Activated T-cell treated with anti-CD3 and anti-CD28 coated beads, Interleukin-2, amount 50 U/mL, for 4 hours (primary cell): ENCODE measurements at regions not wholly inside any gene's neighbourhood (a gene's known extent, or its start where the extent isn't known, plus 50 kb on each side); places are given as distances from the start of the nearest gene placed in this dataset.

Experiments
- ATAC-seq, 2 donors: fragments of 200-7000 bp; cut with Tn5 transposase; one replicate each; pipeline ENCODE4 v1.10.0; 2021
- DNase-seq: peaks from one replicate; pipeline ENCODE4 v3.0.0-alpha.2; 2020
- H3K27me3 Mint-ChIP-seq: one replicate; pipeline ENCODE4 v1.8.0; 2021; ENCODE audit warnings: low read depth, mixed read lengths
- H3K36me3 Mint-ChIP-seq: one replicate; pipeline ENCODE4 v1.8.0; 2022; ENCODE audit warnings: mixed read lengths; ENCODE audit not compliant: insufficient read depth
- H3K4me1 Mint-ChIP-seq: one replicate; pipeline ENCODE4 v1.8.0; 2021; ENCODE audit warnings: low read depth, mixed read lengths
- H3K4me3 Mint-ChIP-seq: one replicate; pipeline ENCODE4 v1.8.0; 2021; ENCODE audit warnings: mild to moderate bottlenecking, moderate library complexity, mixed read lengths
- H3K9me3 Mint-ChIP-seq: one replicate; pipeline ENCODE4 v1.8.0; 2021; ENCODE audit warnings: mixed read lengths

DNA sequence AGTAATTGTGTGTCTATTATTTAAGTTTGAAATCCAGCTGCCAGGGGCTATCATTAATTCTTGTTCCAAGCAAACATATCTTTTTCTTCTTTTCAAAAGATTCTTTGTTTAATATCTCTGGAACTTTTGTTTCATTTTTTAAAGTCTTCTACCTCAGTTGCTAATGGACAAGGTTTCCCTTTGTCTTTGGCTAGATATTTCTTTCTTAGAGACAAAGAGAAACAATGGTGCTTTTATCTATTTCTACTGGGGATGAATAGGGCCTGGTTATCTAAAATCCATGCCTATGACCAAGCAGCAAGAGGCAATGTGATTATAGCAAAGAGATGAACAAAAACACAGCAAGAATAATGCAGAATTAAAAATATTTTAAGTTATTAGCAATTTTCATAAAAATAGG is 661.3 kb upstream of the KLF12 start:
- Mint-ChIP-seq H3K4me1 (no peaks in the 10 kb centered on the region), H3K4me3 (no peak overlapping the region), H3K36me3 (no peaks in the 10 kb centered on the region), H3K9me3 (peaks cover 7% of the 10 kb centered on the region), H3K27me3 (peaks cover 39% of the 10 kb centered on the region)
- DNase-seq: no peak
- ATAC-seq: no peak

DNA sequence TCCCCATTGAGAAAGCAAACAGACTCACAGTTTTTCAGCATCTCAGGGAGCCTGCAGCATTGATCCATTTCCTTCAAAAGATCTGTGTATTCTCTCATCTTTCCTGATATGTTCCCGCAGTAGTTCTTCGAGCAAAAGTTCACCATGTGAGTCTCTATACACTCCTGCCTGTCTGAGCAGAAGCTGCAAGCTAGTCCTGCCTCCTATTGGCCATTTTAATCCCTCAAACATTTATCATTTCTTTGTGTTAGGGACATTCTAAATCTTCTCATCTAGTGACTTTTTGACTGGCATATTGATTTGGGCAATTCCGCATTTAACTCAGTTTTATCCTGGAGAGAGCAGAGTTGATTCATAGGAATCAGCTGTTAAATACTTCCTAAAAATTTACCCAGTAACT is 660.4 kb upstream of the KLF12 start:
- Mint-ChIP-seq H3K4me1 (no peaks in the 10 kb centered on the region), H3K4me3 (no peak overlapping the region), H3K36me3 (no peaks in the 10 kb centered on the region), H3K9me3 (peaks cover 7% of the 10 kb centered on the region), H3K27me3 (peaks cover 45% of the 10 kb centered on the region)
- DNase-seq (no peak), ATAC-seq (no peak)

DNA sequence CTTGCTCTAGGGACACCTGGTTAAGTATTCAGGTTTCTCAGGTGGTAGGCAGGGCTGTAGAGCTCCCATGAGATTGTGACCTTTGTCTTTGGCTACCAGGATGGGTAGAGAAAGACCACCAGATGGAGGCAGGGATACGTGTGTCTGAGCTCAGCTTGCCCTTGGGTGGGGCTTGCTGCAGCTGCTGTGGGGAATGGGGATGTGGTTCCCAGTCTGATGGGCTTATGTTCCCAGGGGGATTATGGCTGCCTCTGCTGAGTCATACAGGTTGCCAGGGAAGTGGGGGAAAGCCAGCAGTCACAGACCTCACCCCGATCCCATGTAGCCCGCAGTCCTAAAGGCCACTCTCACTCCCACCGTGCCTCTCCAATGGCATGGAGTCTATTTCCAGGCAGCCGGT is 659.9 kb upstream of the KLF12 start:
- peaks cover 42% of the 10 kb centered on the region for H3K27me3 Mint-ChIP-seq
- no peaks in the 10 kb centered on the region for H3K36me3 Mint-ChIP-seq
- H3K4me1 Mint-ChIP-seq: no peaks in the 10 kb centered on the region
- ATAC-seq: no peak
- peaks cover 7% of the 10 kb centered on the region for H3K9me3 Mint-ChIP-seq
- no peak for DNase-seq
- no peak overlapping the region for H3K4me3 Mint-ChIP-seq

DNA sequence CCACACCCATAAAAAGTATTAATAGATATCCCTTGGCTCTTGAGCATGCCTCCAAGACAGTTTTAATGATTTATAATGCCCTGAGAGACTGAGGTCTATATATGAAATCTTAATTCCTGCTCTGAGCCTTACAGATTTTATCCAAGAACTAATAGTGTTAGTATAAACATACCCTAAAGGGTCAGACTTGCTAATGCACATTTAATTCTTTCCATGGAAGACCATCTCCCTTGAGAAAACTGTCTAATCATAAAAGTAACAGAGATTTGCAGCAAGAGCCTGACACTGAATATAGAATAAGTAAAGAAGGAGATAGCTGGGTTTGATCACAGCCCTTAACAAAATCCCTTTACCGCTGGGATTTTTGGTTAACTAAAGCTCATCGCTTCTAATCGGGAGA is 650.8 kb upstream of the KLF12 start:
- H3K36me3 Mint-ChIP-seq: no peaks in the 10 kb centered on the region
- DNase-seq (no peak), ATAC-seq (no peak)
- no peaks in the 10 kb centered on the region for H3K4me1 Mint-ChIP-seq
- no peak overlapping the region for H3K4me3 Mint-ChIP-seq
- peaks cover 4% of the 10 kb centered on the region for H3K27me3 Mint-ChIP-seq
- H3K9me3 Mint-ChIP-seq: no peaks in the 10 kb centered on the region

DNA sequence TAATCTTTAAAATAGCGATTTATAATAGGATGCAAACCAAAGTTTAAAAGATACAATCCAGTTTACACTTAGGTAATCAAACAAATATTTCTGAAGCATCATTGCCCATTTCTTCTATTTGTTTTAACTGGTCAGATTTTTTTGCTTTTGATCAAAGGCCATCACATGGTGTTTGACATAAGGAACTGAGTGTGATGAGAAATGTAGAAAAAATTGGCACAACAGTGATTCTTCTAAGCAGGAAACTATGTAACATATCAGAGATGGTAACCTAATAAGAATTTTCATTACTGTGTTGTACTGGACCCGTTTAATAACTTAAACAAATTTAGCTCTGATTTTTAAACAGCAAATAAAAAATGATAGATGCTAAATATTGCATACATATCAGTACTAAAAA is 644.7 kb upstream of the KLF12 start:
- no peak for ATAC-seq
- no peaks in the 10 kb centered on the region for H3K9me3 Mint-ChIP-seq
- no peak overlapping the region for H3K4me3 Mint-ChIP-seq

DNA sequence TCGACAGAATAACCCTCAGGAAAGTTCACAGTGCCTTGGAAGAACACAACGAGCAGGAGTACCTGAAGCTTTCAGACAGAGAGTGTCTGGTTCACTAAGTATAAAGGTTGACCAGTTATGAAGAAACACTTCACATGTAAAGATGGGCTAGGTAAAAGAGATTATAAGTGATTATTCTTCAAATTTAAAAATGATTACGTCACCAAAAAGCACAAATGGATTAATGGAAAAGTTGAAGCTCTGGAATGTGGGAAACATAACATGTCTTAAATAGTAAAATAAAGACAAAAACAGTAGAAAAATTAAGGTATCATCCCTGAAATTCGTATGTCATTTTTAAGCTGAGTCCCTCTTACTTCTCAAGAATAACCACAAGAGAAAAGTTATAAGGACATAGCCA is 643.9 kb upstream of the KLF12 start:
- H3K4me1 Mint-ChIP-seq: no peaks in the 10 kb centered on the region
- H3K4me3 Mint-ChIP-seq: no peak overlapping the region
- ATAC-seq (no peak), DNase-seq (no peak)
- H3K36me3 Mint-ChIP-seq: no peaks in the 10 kb centered on the region
- H3K27me3 Mint-ChIP-seq: peaks cover 7% of the 10 kb centered on the region
- no peaks in the 10 kb centered on the region for H3K9me3 Mint-ChIP-seq

More for the DNA sequence above, 644.7 kb upstream of the KLF12 start:
- Mint-ChIP-seq H3K36me3 (no peaks in the 10 kb centered on the region), H3K4me1 (no peaks in the 10 kb centered on the region), H3K27me3 (peaks cover 7% of the 10 kb centered on the region)
- no peak for DNase-seq

DNA sequence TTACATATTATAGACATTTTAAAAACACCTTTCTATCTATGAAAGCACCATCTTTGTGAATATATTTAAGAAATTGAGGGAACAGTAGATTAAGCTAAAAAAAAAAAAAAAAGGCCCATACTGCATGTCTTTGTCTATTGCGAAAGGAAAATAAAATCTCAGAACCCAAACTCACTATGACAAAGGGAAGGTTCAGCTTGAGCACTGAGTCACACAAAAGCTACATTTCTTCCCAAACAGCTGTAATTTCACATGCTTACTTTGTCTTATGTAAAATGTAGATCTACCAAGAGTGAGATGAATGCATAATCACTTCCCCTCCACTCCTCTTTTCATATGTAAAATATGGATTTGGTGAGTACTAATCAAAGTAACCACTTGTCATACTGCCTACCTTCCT is 640.1 kb upstream of the KLF12 start:
- no peak for ATAC-seq
- no peak for DNase-seq
- peaks cover 7% of the 10 kb centered on the region for H3K27me3 Mint-ChIP-seq
- no peaks in the 10 kb centered on the region for H3K36me3 Mint-ChIP-seq
- no peaks in the 10 kb centered on the region for H3K4me1 Mint-ChIP-seq
- no peaks in the 10 kb centered on the region for H3K9me3 Mint-ChIP-seq
- no peak overlapping the region for H3K4me3 Mint-ChIP-seq

DNA sequence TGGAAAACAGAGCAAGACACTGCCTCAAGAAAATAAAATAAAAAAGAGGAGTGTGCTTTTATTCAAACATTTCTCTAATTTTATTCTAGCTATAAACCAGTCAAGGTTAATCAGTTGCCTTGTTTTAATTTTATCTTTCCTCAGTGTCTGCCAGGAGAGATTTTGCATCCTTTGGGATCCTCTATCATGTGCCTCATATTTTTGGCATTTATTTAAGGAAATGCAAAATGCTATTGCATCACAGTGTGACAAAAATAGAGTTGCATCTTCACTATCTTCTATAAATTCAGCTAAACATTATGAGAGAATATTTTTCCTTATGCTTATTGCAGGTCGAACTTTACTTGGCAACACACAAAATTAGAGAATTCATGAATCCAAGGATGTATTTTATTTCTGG is 639.0 kb upstream of the KLF12 start:
- Mint-ChIP-seq H3K4me3 (no peak overlapping the region), H3K9me3 (no peaks in the 10 kb centered on the region), H3K4me1 (no peaks in the 10 kb centered on the region), H3K36me3 (no peaks in the 10 kb centered on the region), H3K27me3 (peaks cover 7% of the 10 kb centered on the region)
- DNase-seq: no peak
- ATAC-seq: no peak

DNA sequence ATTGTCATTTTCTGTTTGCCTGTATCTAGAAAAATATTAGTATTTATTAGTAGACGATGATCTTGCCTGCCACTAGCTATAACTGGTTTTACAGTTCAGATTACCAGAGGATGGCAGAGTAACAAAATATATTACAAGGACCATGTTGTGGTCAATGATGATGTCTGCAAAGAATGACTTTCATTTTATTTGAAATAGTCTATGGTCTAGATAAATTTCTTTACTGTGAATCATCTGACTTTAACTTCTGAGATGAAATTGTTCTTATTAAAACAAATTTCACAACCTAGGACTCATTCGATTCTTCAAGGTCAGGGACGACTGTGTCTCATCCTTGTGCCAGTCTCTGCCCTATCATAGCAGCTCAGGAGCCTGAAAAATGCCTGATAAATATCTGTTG is 637.8 kb upstream of the KLF12 start:
- Mint-ChIP-seq H3K4me1 (no peaks in the 10 kb centered on the region), H3K9me3 (no peaks in the 10 kb centered on the region), H3K36me3 (no peaks in the 10 kb centered on the region), H3K4me3 (no peak overlapping the region), H3K27me3 (peaks cover 4% of the 10 kb centered on the region)
- no peak for ATAC-seq
- DNase-seq: no peak

DNA sequence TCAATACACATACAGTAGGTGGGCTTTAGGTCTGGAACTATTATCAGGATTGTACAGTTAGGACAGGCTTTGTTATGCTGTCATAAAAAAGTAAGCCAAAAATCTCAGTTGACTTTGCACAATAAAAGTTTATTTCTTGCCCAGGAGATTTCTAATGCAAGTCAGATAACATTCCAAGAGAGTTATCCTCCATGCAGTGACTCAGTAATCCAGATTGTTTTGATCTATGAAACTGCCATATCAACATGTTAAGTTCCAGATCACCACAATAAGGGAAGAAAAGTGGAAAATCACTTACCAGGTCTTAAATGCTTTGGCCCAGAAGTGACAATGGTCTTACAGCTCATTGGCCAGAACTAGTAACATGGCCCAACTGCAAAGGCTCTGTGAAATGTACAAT is 636.2 kb upstream of the KLF12 start:
- no peaks in the 10 kb centered on the region for H3K36me3 Mint-ChIP-seq
- DNase-seq: no peak
- no peaks in the 10 kb centered on the region for H3K9me3 Mint-ChIP-seq
- no peak overlapping the region for H3K4me3 Mint-ChIP-seq
- H3K4me1 Mint-ChIP-seq: no peaks in the 10 kb centered on the region
- H3K27me3 Mint-ChIP-seq: peaks cover 4% of the 10 kb centered on the region
- no peak for ATAC-seq

DNA sequence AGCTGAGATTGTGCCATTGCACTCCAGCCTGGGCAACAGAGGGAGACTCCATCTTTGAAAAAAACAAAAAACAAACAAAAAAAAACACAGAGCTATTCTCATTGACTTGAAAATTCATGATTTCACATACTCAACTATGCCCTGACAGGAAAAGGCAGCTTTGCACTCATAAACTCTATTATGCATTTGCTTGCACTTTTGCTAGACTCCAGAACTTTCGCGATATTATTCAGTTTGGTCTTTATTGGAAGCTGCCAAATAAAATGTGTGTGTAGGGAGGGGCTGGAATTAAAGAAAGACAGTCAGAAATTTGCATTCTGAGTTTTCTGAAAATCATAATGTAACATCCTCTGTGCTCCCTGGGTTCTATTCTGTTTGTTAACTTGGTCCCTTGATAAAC is 635.1 kb upstream of the KLF12 start:
- H3K9me3 Mint-ChIP-seq: no peaks in the 10 kb centered on the region

DNA sequence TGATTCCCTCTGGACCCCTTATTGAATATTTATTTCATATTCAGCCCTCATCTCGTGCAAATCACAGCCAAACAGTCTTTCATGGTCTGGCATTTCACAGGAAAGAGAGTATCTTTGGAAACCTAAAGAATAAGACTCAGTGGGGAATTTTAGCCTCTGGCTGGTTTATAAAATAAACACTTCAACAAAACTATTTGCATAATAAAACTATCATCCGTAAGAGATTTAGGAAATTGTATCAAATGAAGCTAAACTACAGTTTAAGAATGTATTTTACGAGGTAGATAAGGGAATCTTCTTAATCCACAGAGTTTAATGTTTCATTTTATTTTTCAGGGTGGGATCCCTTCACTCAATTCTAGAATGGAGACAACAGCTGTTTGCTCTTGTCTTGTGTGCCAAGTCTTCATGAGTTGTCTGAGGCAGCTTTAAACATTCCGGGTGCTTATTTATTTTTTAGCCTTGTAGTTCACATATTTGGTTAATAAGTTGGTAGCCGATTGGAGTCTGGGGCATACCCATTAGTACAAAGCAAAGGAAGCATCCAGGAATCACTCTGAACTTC is 634.4 kb upstream of the KLF12 start:
- no peak overlapping the region for H3K4me3 Mint-ChIP-seq
- no peaks in the 10 kb centered on the region for H3K36me3 Mint-ChIP-seq
- H3K4me1 Mint-ChIP-seq: no peaks in the 10 kb centered on the region
- H3K9me3 Mint-ChIP-seq: no peaks in the 10 kb centered on the region
- H3K27me3 Mint-ChIP-seq: peaks cover 4% of the 10 kb centered on the region
- ATAC-seq (no peak), DNase-seq (no peak)

More for the DNA sequence above, 635.1 kb upstream of the KLF12 start:
- Mint-ChIP-seq H3K27me3 (peaks cover 1% of the 10 kb centered on the region), H3K36me3 (no peaks in the 10 kb centered on the region), H3K4me3 (no peak overlapping the region), H3K4me1 (no peaks in the 10 kb centered on the region)
- ATAC-seq (no peak), DNase-seq (no peak)

DNA sequence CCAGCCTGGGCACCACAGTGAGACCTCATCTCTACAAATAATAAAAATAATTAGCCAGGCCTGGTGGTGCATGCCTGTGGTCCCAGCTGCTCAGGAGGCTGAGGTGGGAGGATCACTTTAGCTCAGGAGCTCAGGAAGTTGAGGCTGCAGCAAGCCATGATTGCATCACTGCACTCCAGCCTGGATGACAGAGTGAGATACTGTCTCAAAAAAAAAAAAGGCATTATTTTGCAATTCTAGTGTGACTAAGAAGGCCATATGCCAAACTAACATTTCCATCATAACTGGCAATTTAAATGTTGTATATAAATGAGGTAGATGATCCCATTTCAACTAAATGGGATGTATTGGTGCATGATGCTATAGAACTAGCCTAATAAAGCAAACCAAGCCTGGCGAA is 632.8 kb upstream of the KLF12 start:
- DNase-seq (no peak), ATAC-seq (no peak)
- Mint-ChIP-seq H3K9me3 (no peaks in the 10 kb centered on the region), H3K27me3 (peaks cover 4% of the 10 kb centered on the region), H3K36me3 (no peaks in the 10 kb centered on the region), H3K4me1 (no peaks in the 10 kb centered on the region), H3K4me3 (no peak overlapping the region)

DNA sequence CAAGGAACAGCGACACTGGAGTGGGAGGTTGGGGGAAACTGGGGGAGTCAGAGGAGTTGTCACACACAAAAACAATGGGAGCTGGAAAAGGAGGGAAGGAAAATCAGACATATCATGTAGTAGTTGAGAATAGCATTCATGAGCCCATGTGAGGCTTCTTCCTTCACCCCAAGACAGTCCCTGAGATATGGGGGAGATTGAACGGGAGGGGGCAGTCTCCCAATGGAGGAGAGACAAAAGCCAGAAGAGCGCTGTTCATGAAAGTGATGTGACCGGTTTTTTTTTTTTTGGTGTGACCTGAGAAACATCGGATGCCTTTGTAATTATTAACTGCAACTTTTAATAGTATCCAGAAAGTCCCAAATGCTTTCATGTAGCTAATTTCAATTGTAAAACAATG is 631.8 kb upstream of the KLF12 start:
- no peak for DNase-seq
- no peaks in the 10 kb centered on the region for H3K4me1 Mint-ChIP-seq
- no peaks in the 10 kb centered on the region for H3K36me3 Mint-ChIP-seq
- ATAC-seq: no peak
- no peaks in the 10 kb centered on the region for H3K9me3 Mint-ChIP-seq
- no peak overlapping the region for H3K4me3 Mint-ChIP-seq
- peaks cover 4% of the 10 kb centered on the region for H3K27me3 Mint-ChIP-seq

DNA sequence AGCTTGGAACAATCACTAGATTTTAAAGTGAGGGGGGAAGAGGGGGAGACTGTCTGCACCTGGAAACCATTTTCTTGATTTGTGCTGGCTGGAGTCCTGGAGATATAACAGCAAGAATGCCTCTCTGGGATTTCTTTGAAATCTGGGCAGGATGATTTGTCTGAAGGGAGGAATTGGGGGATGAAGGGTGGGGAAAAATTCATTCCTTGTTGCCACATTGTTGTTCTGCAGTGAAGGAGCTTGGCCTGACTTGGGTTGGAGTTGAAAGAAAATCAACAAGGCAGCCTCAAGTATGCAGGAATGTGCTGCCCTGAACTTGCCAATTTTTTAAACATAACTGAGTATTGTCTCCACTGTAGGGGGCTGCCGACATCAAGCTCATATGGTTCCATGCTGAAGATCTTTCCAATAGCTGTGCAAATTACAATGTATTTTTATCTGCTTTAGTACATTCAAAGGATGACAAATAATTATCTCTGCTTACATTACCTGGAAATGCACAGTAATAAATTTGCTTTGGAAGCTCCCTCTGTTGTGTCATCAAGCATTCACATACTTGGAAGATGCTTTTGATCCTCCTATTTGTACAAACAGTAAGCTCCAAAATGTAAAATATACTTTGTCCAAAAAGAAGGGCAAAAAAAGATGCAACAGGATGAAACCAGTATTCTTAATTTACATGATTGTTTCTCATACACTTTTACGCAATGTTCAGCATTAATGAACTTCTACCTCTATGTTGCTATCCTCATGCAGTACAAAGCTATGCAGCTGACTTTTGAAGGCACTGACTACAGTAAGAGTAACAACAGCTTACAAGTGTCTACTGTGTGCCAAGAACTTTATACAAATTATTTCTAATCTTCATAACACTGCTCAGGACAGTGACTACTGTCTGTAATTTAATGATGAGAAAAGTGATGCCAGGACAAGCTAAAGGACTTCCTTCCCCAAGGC is 627.9 kb upstream of the KLF12 start:
- Mint-ChIP-seq H3K9me3 (no peaks in the 10 kb centered on the region), H3K27me3 (peaks cover 4% of the 10 kb centered on the region), H3K4me1 (no peaks in the 10 kb centered on the region), H3K36me3 (no peaks in the 10 kb centered on the region), H3K4me3 (no peak overlapping the region)
- ATAC-seq (no peak), DNase-seq (no peak)
